Sigmoid colon (tissue), 4 donors: ENCODE measurements at regions not wholly inside any gene's neighbourhood (a gene's known extent, or its start where the extent isn't known, plus 50 kb on each side); places are given as distances from the start of the nearest gene placed in this dataset.
"Not testable (repeated sequence)": the region's sequence is repeated elsewhere in the genome, so short reads cannot be mapped to it uniquely, and the experiment has no call there.

ENCODE experiments used
- EP300 ChIP-seq, 4 donors: sonication (generic); formaldehyde crosslinking; IDR thresholded peaks; one replicate each; pipeline ENCODE4 v1.6.1; 2017; ENCODE audit warnings: antibody characterized with exemption in 4 of 4
- POLR2A ChIP-seq, 2 donors: fragments of 450-650 bp; IDR thresholded peaks; one replicate each; pipeline ENCODE4 v1.6.1; 2016; ENCODE audit warnings: antibody characterized with exemption in 2 of 2, mild to moderate bottlenecking in 2 of 2, moderate library complexity in 2 of 2
- POLR2AphosphoS5 ChIP-seq, 4 donors: sonication (generic); formaldehyde crosslinking; IDR thresholded peaks; one replicate each; pipeline ENCODE4 v1.6.1; 2017; ENCODE audit warnings: antibody characterized with exemption in 4 of 4
- TF ChIP-seq, protein P1 (sequence below), 4 experiments: fragments of 450-650 bp in 3 of 4; fragments of 200-600 bp in 1 of 4; IDR thresholded peaks; one replicate each; pipeline ENCODE4 v1.5.1; 2016 to 2019; ENCODE audit warnings: antibody characterized with exemption in 4 of 4, mild to moderate bottlenecking in 3 of 4, moderate library complexity in 2 of 4

GRCh38 chr7:75215460-75215859 lies 123.1 kb downstream of the GTF2IRD2B start:
- TF ChIP-seq POLR2A, POLR2AphosphoS5, EP300 (IDR thresholded peaks at IDR 0.05): not testable (repeated sequence)
- TF ChIP-seq, protein P1, sequence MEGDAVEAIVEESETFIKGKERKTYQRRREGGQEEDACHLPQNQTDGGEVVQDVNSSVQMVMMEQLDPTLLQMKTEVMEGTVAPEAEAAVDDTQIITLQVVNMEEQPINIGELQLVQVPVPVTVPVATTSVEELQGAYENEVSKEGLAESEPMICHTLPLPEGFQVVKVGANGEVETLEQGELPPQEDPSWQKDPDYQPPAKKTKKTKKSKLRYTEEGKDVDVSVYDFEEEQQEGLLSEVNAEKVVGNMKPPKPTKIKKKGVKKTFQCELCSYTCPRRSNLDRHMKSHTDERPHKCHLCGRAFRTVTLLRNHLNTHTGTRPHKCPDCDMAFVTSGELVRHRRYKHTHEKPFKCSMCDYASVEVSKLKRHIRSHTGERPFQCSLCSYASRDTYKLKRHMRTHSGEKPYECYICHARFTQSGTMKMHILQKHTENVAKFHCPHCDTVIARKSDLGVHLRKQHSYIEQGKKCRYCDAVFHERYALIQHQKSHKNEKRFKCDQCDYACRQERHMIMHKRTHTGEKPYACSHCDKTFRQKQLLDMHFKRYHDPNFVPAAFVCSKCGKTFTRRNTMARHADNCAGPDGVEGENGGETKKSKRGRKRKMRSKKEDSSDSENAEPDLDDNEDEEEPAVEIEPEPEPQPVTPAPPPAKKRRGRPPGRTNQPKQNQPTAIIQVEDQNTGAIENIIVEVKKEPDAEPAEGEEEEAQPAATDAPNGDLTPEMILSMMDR (IDR thresholded peaks at IDR 0.05) = not testable (repeated sequence)
